Epithelial cell of esophagus (primary cell): ENCODE measurements at regions not wholly inside any gene's neighbourhood (a gene's known extent, or its start where the extent isn't known, plus 50 kb on each side); places are given as distances from the start of the nearest gene placed in this dataset.

Experiments used
- DNase-seq: peaks from one replicate; pipeline ENCODE4 v3.0.0; 2010; ENCODE audit warnings: low read depth
- H3K4me3 ChIP-seq: 2 replicates; pipeline ENCODE4 v1.5.1; 2011; ENCODE audit warnings: mild to moderate bottlenecking, low read length, control low read depth
- CTCF ChIP-seq: IDR thresholded peaks from 2 replicates; pipeline ENCODE4 v1.5.1; 2011; ENCODE audit warnings: low read depth, mild to moderate bottlenecking, low read length, control low read depth, inconsistent platforms; ENCODE audit not compliant: insufficient read depth; ENCODE audit errors: missing control alignments

- DNase-seq, result no peak
- TF ChIP-seq CTCF, result no peak
- H3K4me3 ChIP-seq, result no peak overlapping the region
These were observed 88.0 kb upstream of the NFIA start for GRCh38 chr1:60994369-60994768.

- no peak for DNase-seq
- no peak overlapping the region for H3K4me3 ChIP-seq
- no peak for TF ChIP-seq CTCF
These were observed 90.2 kb upstream of the NFIA start for GRCh38 chr1:60992165-60992564.

GRCh38 chr1:60990714-60991090 lies 91.7 kb upstream of the NFIA start:
- DNase-seq, result no peak
- H3K4me3 ChIP-seq, result no peak overlapping the region
- no peak for TF ChIP-seq CTCF

GRCh38 chr1:60989749-60990713 lies 92.3 kb upstream of the NFIA start:
- peak; percentile 50 for DNase-seq
- no peak overlapping the region for H3K4me3 ChIP-seq
- TF ChIP-seq CTCF, result no peak

- no peak for DNase-seq
- H3K4me3 ChIP-seq, result no peak overlapping the region
- TF ChIP-seq CTCF, result no peak
These were observed 93.5 kb upstream of the NFIA start for GRCh38 chr1:60988891-60989290.

- no peak for DNase-seq
- no peak for TF ChIP-seq CTCF
- H3K4me3 ChIP-seq, result no peak overlapping the region
These were observed 94.5 kb upstream of the NFIA start for GRCh38 chr1:60987904-60988303.

- no peak for TF ChIP-seq CTCF
- no peak for DNase-seq
- H3K4me3 ChIP-seq, result no peak overlapping the region
These were observed 98.1 kb upstream of the NFIA start for GRCh38 chr1:60984062-60984799.
